Cardiac fibroblast (primary cell): ENCODE measurements at regions not wholly inside any gene's neighbourhood (a gene's known extent, or its start where the extent isn't known, plus 50 kb on each side); places are given as distances from the start of the nearest gene placed in this dataset.

Experiments used
- DNase-seq, 2 donors: peaks; one replicate each; pipeline versions ENCODE4 v3.0.0 to v3.0.0-alpha.2; 2010; ENCODE audit warnings: low read depth in 2 of 2
- H3K4me3 ChIP-seq, 2 donors: replicated peaks in 1 of 2; 1 replicate in 1 of 2; 2 replicates in 1 of 2; pipeline ENCODE4 v1.5.1; 2011; ENCODE audit warnings: low read depth in 2 of 2, low read length in 2 of 2, mild to moderate bottlenecking in 2 of 2, moderate library complexity in 1 of 2
- TF ChIP-seq, protein P1 (sequence below): IDR thresholded peaks from one replicate; pipeline ENCODE4 v1.5.1; 2011; ENCODE audit warnings: low read depth, mild to moderate bottlenecking, low read length, inconsistent platforms

DNA sequence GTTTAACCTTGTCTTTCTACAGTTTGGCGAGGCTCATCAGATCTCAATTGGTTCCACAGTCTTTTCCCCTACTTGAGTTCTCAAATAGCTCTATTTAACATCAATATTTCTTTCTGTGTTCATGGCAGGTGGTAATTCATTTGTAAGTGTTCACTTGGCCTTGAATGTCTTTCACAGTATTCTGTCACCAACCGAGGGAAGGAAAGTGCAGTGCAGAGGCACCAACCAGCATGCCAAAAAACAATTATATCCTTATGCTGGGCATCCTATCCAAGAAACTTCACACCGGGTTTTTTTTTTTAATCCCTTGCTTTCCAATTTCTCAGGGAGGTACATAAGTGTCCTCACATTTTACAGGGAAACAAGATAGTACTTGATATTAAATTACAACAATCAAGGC is 55.0 kb upstream of the ZC3H12C start:
- TF ChIP-seq, protein P1, sequence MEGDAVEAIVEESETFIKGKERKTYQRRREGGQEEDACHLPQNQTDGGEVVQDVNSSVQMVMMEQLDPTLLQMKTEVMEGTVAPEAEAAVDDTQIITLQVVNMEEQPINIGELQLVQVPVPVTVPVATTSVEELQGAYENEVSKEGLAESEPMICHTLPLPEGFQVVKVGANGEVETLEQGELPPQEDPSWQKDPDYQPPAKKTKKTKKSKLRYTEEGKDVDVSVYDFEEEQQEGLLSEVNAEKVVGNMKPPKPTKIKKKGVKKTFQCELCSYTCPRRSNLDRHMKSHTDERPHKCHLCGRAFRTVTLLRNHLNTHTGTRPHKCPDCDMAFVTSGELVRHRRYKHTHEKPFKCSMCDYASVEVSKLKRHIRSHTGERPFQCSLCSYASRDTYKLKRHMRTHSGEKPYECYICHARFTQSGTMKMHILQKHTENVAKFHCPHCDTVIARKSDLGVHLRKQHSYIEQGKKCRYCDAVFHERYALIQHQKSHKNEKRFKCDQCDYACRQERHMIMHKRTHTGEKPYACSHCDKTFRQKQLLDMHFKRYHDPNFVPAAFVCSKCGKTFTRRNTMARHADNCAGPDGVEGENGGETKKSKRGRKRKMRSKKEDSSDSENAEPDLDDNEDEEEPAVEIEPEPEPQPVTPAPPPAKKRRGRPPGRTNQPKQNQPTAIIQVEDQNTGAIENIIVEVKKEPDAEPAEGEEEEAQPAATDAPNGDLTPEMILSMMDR: no peak
- no peak for DNase-seq
- H3K4me3 ChIP-seq: no peak overlapping the region
